ENCODE measurements at regions not wholly inside any gene's neighbourhood (a gene's known extent, or its start where the extent isn't known, plus 50 kb on each side); places are given as distances from the start of the nearest gene placed in this dataset.

DNA sequence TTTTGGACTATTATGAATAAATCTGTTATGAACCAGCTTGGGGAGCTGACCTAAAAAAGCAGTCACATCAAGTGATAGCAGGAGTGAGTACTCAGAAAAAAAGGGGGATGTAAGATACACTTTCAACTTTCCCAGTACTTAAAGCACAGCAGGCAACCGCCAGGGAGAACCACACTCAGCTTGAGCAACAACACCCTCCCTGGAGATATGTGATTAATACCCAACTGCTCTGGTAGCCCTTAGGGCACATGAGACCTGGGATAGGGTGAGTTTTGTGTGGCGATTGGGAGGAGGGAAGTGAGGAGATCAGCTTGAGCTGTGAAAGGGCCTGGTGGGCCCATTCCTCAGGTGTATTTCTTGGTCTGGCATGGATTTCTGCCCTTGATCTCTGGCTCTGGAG is 220.3 kb upstream of the SFRP2 start:
- no peaks in the 10 kb centered on the region for H4K20me1 ChIP-seq (ENCODE audit: insufficient read depth, low read depth, low read length)
- no peak overlapping the region for H3K4me3 ChIP-seq (ENCODE audit: low read length)
- H3K9me2 ChIP-seq (replicated peaks; ENCODE audit: insufficient read depth, low read length) = no peaks in the 10 kb centered on the region
- H3K36me3 ChIP-seq (ENCODE audit: insufficient read depth, low read length) = no peaks in the 10 kb centered on the region
- no peaks in the 10 kb centered on the region for H3K27me3 ChIP-seq (ENCODE audit: low read length)
- no peak overlapping the region for H2AFZ ChIP-seq (ENCODE audit: low read length)
- DNase-seq = no peak
- no peaks in the 10 kb centered on the region for H3K9me3 ChIP-seq (ENCODE audit: low read length)
- H3K27ac ChIP-seq (ENCODE audit: low read length) = no peak overlapping the region
- no peak overlapping the region for H3K9ac ChIP-seq (ENCODE audit: low read length)
- peaks cover 4% of the 10 kb centered on the region for H3K4me1 ChIP-seq (ENCODE audit: low read length)
- H3K79me2 ChIP-seq (ENCODE audit: low read length) = no peaks in the 10 kb centered on the region
- no peak overlapping the region for H3K4me2 ChIP-seq (ENCODE audit: low read depth, low read length, poor library complexity, severe bottlenecking)

DNA sequence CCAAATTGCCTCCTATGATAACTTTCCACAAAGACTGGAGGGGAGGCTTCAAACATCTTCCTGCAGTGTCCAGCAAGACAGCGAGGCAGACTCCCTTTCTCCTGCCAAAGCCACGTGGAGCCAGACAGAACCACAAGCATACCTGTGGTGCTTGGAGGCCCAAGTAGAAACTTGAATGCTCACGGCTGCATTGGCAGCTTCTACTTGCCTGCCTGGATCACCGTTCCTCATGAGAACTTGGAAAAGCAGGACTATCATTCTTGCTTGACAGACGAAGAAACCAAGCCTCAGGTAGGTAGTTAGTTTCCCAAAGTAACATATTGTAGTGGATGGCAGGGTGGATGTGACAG is 216.3 kb upstream of the SFRP2 start:
- DNase-seq = no peak
- H3K79me2 ChIP-seq (ENCODE audit: low read length) = no peaks in the 10 kb centered on the region

DNA sequence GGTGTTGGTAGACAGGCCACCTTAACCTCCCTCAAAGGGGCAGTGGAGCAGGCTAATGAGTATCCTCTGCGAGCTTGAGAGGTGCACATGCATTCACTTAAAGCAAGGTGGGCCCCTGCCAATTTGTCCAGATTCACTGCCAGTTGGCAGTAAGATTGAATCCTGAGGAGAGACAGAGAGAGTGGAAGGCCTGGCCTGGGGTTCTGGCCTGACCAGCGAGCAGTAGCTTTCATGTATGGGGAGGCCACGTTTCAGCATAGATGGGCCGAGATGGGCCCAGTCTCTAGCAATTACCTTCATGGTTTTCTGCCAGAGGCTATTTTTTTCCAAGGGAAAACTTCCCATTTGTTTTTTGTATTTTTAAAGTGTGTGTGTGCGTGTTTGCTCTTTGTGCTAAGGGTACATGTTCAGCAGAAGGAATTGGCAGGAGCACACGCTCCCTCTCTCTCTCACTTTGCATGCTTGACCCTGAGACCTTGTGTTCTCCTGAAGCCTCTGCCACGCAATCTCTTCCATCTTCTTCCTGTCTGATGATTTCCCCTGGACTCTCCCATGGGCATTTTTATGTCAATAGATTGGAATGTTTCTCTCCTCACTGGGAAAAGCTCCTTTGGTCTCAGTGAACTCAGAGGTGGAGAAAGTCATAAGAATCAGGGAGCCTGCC is 215.8 kb upstream of the SFRP2 start:
- no peaks in the 10 kb centered on the region for H3K79me2 ChIP-seq (ENCODE audit: low read length)
- H2AFZ ChIP-seq (ENCODE audit: low read length) = no peak overlapping the region
- H3K4me2 ChIP-seq (ENCODE audit: low read depth, low read length, poor library complexity, severe bottlenecking) = no peak overlapping the region
- H3K36me3 ChIP-seq (ENCODE audit: insufficient read depth, low read length) = no peaks in the 10 kb centered on the region
- no peaks in the 10 kb centered on the region; the same call in 1 of the 2 replicates for H3K27me3 ChIP-seq (ENCODE audit: low read length)
- H3K9me3 ChIP-seq (ENCODE audit: low read length) = no peaks in the 10 kb centered on the region
- H3K4me3 ChIP-seq (ENCODE audit: low read length) = no peak overlapping the region
- no peak overlapping the region for H3K27ac ChIP-seq (ENCODE audit: low read length)
- no peaks in the 10 kb centered on the region for H3K9me2 ChIP-seq (replicated peaks; ENCODE audit: insufficient read depth, low read length)
- H4K20me1 ChIP-seq (ENCODE audit: insufficient read depth, low read depth, low read length) = no peaks in the 10 kb centered on the region
- no peak overlapping the region for H3K9ac ChIP-seq (ENCODE audit: low read length)
- DNase-seq = no peak
- peaks cover 8% of the 10 kb centered on the region for H3K4me1 ChIP-seq (ENCODE audit: low read length)

More for the DNA sequence above, 216.3 kb upstream of the SFRP2 start:
- no peaks in the 10 kb centered on the region for H3K9me2 ChIP-seq (replicated peaks; ENCODE audit: insufficient read depth, low read length)
- no peak overlapping the region for H2AFZ ChIP-seq (ENCODE audit: low read length)
- H3K4me2 ChIP-seq (ENCODE audit: low read depth, low read length, poor library complexity, severe bottlenecking) = no peak overlapping the region
- H3K4me3 ChIP-seq (ENCODE audit: low read length) = no peak overlapping the region
- no peak overlapping the region for H3K27ac ChIP-seq (ENCODE audit: low read length)
- no peaks in the 10 kb centered on the region; the same call in 1 of the 2 replicates for H3K27me3 ChIP-seq (ENCODE audit: low read length)
- no peaks in the 10 kb centered on the region for H4K20me1 ChIP-seq (ENCODE audit: insufficient read depth, low read depth, low read length)
- H3K36me3 ChIP-seq (ENCODE audit: insufficient read depth, low read length) = no peaks in the 10 kb centered on the region
- peaks cover 8% of the 10 kb centered on the region for H3K4me1 ChIP-seq (ENCODE audit: low read length)
- no peak overlapping the region for H3K9ac ChIP-seq (ENCODE audit: low read length)
- no peaks in the 10 kb centered on the region for H3K9me3 ChIP-seq (ENCODE audit: low read length)

DNA sequence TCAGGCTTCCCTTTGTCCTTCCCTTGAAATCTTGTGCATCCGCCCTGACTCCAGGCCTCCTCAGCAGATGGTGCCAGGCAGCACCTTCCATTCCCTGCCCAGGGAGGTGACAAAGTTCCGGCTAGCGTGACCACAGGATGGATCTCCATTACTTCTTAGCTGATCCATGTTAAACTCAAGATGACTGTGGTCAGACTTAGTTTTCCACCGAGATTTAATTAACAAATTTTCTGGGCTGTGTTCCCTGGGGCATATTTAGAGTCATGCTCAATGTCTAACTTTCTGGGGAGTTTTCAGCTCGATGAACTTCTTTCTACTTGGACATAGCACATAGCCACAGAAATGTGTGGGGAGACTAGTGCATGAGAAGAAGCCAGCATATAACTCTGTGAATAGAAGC is 215.1 kb upstream of the SFRP2 start:
- no peaks in the 10 kb centered on the region for H3K36me3 ChIP-seq (ENCODE audit: insufficient read depth, low read length)
- no peak overlapping the region for H3K4me2 ChIP-seq (ENCODE audit: low read depth, low read length, poor library complexity, severe bottlenecking)
- H3K27ac ChIP-seq (ENCODE audit: low read length) = no peak overlapping the region
- no peaks in the 10 kb centered on the region for H4K20me1 ChIP-seq (ENCODE audit: insufficient read depth, low read depth, low read length)
- no peak for DNase-seq
- no peak overlapping the region for H3K9ac ChIP-seq (ENCODE audit: low read length)
- no peaks in the 10 kb centered on the region; the same call in 1 of the 2 replicates for H3K27me3 ChIP-seq (ENCODE audit: low read length)
- H3K79me2 ChIP-seq (ENCODE audit: low read length) = no peaks in the 10 kb centered on the region
- peaks cover 8% of the 10 kb centered on the region for H3K4me1 ChIP-seq (ENCODE audit: low read length)
- no peak overlapping the region for H3K4me3 ChIP-seq (ENCODE audit: low read length)
- H3K9me3 ChIP-seq (ENCODE audit: low read length) = no peaks in the 10 kb centered on the region
- H3K9me2 ChIP-seq (replicated peaks; ENCODE audit: insufficient read depth, low read length) = no peaks in the 10 kb centered on the region
- H2AFZ ChIP-seq (ENCODE audit: low read length) = no peak overlapping the region

DNA sequence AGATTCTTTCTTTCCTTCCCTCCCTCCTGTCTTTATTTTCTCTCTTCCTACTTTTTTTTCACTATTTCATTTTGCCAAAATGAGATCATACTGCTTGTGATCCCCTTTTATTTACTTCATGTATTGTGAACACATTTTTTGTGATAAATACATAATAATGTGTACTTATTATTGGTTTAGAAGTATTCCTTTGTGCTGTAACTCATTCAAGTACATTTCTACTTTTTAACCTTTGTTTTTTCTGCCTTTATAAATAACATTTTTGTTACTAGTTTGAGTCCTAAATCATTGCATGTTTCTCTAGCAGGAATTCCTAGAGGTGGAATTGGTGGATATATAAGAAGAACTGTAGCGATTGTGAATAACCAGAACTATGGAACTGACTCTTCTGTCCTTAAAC is 214.5 kb upstream of the SFRP2 start:
- no peaks in the 10 kb centered on the region for H3K9me2 ChIP-seq (replicated peaks; ENCODE audit: insufficient read depth, low read length)
- H3K27me3 ChIP-seq (ENCODE audit: low read length) = no peaks in the 10 kb centered on the region; the same call in 1 of the 2 replicates
- H4K20me1 ChIP-seq (ENCODE audit: insufficient read depth, low read depth, low read length) = no peaks in the 10 kb centered on the region
- no peak overlapping the region for H3K4me2 ChIP-seq (ENCODE audit: low read depth, low read length, poor library complexity, severe bottlenecking)
- H3K79me2 ChIP-seq (ENCODE audit: low read length) = no peaks in the 10 kb centered on the region
- H3K27ac ChIP-seq (ENCODE audit: low read length) = no peak overlapping the region
- no peak overlapping the region for H2AFZ ChIP-seq (ENCODE audit: low read length)
- H3K9me3 ChIP-seq (ENCODE audit: low read length) = no peaks in the 10 kb centered on the region
- H3K9ac ChIP-seq (ENCODE audit: low read length) = no peak overlapping the region
- H3K36me3 ChIP-seq (ENCODE audit: insufficient read depth, low read length) = no peaks in the 10 kb centered on the region
- H3K4me3 ChIP-seq (ENCODE audit: low read length) = no peak overlapping the region
- DNase-seq = no peak
- peaks cover 8% of the 10 kb centered on the region for H3K4me1 ChIP-seq (ENCODE audit: low read length)

DNA sequence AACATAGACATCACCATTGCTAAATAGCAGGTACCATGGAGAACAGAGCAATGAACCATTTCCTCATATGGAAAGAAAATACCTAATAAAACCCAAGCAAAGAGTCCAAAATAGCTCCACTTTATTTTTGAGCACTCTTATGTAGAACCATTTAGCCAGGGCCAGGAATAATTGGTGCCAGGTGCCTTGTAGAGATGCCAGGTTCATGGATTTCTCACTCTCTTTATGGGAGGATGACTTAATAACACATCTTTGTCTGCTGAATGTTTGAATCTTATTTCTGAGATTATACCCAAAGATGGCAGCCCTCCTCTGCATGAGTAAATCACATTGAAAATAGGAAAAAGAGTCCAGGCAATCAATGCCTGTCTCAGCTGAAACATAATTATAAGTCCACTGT is 212.3 kb upstream of the SFRP2 start:
- Histone ChIP-seq H3K9ac (ENCODE audit: low read length) (no peak overlapping the region), H3K9me3 (ENCODE audit: low read length) (no peaks in the 10 kb centered on the region), H3K36me3 (ENCODE audit: insufficient read depth, low read length) (no peaks in the 10 kb centered on the region), H3K79me2 (ENCODE audit: low read length) (no peaks in the 10 kb centered on the region), H3K4me3 (ENCODE audit: low read length) (no peak overlapping the region), H4K20me1 (ENCODE audit: insufficient read depth, low read depth, low read length) (no peaks in the 10 kb centered on the region), H3K27me3 (ENCODE audit: low read length) (no peaks in the 10 kb centered on the region; the same call in 1 of the 2 replicates), H3K27ac (ENCODE audit: low read length) (no peak overlapping the region), H3K4me2 (ENCODE audit: low read depth, low read length, poor library complexity, severe bottlenecking) (no peak overlapping the region), H3K9me2 (replicated peaks; ENCODE audit: insufficient read depth, low read length) (no peaks in the 10 kb centered on the region), H3K4me1 (ENCODE audit: low read length) (peaks cover 8% of the 10 kb centered on the region), H2AFZ (ENCODE audit: low read length) (no peak overlapping the region)
- DNase-seq = no peak

DNA sequence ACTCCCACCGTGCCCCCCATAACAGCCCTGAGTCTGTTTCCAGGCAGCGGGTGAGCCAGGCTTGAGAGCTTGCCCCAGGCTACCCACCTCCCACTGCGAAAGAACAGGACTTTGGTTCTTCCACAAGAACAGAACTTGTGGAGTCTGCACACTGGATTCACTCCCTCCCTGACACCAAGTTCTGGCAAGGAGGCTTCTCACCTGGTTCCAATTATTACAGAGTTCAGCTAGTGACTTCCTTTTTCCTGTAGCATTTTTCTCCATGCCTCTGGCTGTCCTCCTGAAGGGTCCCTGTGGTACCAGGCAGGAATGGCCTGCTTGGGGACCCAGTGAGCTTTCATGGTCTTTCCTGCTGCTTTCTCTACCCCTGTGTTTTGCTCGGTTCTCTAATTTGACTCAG is 208.6 kb upstream of the SFRP2 start:
- H3K79me2 ChIP-seq (ENCODE audit: low read length) = no peaks in the 10 kb centered on the region

DNA sequence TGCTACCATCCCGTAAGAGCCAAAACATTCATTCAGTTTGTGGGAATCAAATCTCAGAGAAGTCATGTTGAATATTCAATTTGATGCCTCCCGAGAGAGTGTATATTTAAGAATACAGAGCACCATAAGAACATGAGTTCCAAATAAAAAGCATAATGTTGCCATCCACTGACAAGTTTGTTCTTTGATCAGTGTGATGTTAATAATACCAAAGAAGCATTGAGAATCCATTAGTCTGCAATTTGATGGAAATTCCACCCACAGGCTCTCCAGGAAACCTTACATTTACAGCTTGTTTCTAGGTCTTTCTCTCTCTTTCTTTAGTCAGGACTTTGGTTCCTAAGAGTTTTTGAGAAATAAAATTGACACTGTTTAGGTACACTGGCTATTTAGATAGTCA is 200.6 kb upstream of the SFRP2 start:
- no peaks in the 10 kb centered on the region for H3K9me3 ChIP-seq (ENCODE audit: low read length)
- H3K36me3 ChIP-seq (ENCODE audit: insufficient read depth, low read length) = no peaks in the 10 kb centered on the region
- no peaks in the 10 kb centered on the region for H3K4me1 ChIP-seq (ENCODE audit: low read length)
- DNase-seq = no peak
- no peak overlapping the region for H3K27ac ChIP-seq (ENCODE audit: low read length)
- no peaks in the 10 kb centered on the region for H4K20me1 ChIP-seq (ENCODE audit: insufficient read depth, low read depth, low read length)
- no peak overlapping the region for H3K4me2 ChIP-seq (ENCODE audit: low read depth, low read length, poor library complexity, severe bottlenecking)
- no peaks in the 10 kb centered on the region for H3K79me2 ChIP-seq (ENCODE audit: low read length)
- no peaks in the 10 kb centered on the region for H3K9me2 ChIP-seq (replicated peaks; ENCODE audit: insufficient read depth, low read length)
- H2AFZ ChIP-seq (ENCODE audit: low read length) = no peak overlapping the region
- no peaks in the 10 kb centered on the region for H3K27me3 ChIP-seq (ENCODE audit: low read length)
- no peak overlapping the region for H3K9ac ChIP-seq (ENCODE audit: low read length)
- H3K4me3 ChIP-seq (ENCODE audit: low read length) = no peak overlapping the region

More for the DNA sequence above, 208.6 kb upstream of the SFRP2 start:
- no peak overlapping the region for H3K4me3 ChIP-seq (ENCODE audit: low read length)
- H3K9me2 ChIP-seq (replicated peaks; ENCODE audit: insufficient read depth, low read length) = no peaks in the 10 kb centered on the region
- no peak overlapping the region for H3K9ac ChIP-seq (ENCODE audit: low read length)
- H3K27me3 ChIP-seq (ENCODE audit: low read length) = no peaks in the 10 kb centered on the region; the same call in 1 of the 2 replicates
- no peak overlapping the region for H3K27ac ChIP-seq (ENCODE audit: low read length)
- no peak for DNase-seq
- H2AFZ ChIP-seq (ENCODE audit: low read length) = no peak overlapping the region
- no peaks in the 10 kb centered on the region for H3K36me3 ChIP-seq (ENCODE audit: insufficient read depth, low read length)
- H3K4me1 ChIP-seq (ENCODE audit: low read length) = no peaks in the 10 kb centered on the region
- H3K9me3 ChIP-seq (ENCODE audit: low read length) = peaks cover 5% of the 10 kb centered on the region; the same call in 1 of the 2 replicates
- H4K20me1 ChIP-seq (ENCODE audit: insufficient read depth, low read depth, low read length) = no peaks in the 10 kb centered on the region
- H3K4me2 ChIP-seq (ENCODE audit: low read depth, low read length, poor library complexity, severe bottlenecking) = no peak overlapping the region
